DMS53 (cell line): ENCODE measurements at regions not wholly inside any gene's neighbourhood (a gene's known extent, or its start where the extent isn't known, plus 50 kb on each side); places are given as distances from the start of the nearest gene placed in this dataset.
"Not testable (repeated sequence)": the region's sequence is repeated elsewhere in the genome, so short reads cannot be mapped to it uniquely, and the experiment has no call there.

ENCODE experiments used
- DNase-seq: peaks from one replicate; lab custom pipeline; 2025; lab: John Stamatoyannopoulos, UW

- no peak for DNase-seq
Measured at GRCh38 chrX:40530509-40530908, 50.3 kb upstream of the ATP6AP2 start.

- DNase-seq, result no peak
Measured at GRCh38 chrX:40527543-40527942, 53.2 kb upstream of the ATP6AP2 start.

- DNase-seq, result no peak
Measured at GRCh38 chrX:40526412-40526811, 54.4 kb upstream of the ATP6AP2 start.

- not testable (repeated sequence) for DNase-seq
Measured at GRCh38 chrX:40525901-40526300, 54.9 kb upstream of the ATP6AP2 start.

- DNase-seq, result peak; percentile 4
Measured at GRCh38 chrX:40524423-40524822, 56.3 kb upstream of the ATP6AP2 start.

- DNase-seq, result no peak
Measured at GRCh38 chrX:40523852-40524251, 56.9 kb upstream of the ATP6AP2 start.

GRCh38 chrX:40521868-40522450 lies 58.8 kb upstream of the ATP6AP2 start:
- no peak for DNase-seq

GRCh38 chrX:40514376-40514775 lies 66.4 kb upstream of the ATP6AP2 start:
- peak; percentile 8 for DNase-seq

- DNase-seq, result no peak
Measured at GRCh38 chrX:40513835-40514234, 66.9 kb upstream of the ATP6AP2 start.

GRCh38 chrX:40513012-40513411 lies 67.8 kb upstream of the ATP6AP2 start:
- DNase-seq, result no peak

GRCh38 chrX:40511258-40511657 lies 69.5 kb upstream of the ATP6AP2 start:
- no peak for DNase-seq

- DNase-seq, result peak; percentile 21
Measured at GRCh38 chrX:40508560-40508959, 72.2 kb upstream of the ATP6AP2 start.

GRCh38 chrX:40506201-40506985 lies 74.4 kb upstream of the ATP6AP2 start:
- DNase-seq, result no peak

- no peak for DNase-seq
Measured at GRCh38 chrX:40504801-40505605, 75.8 kb upstream of the ATP6AP2 start.

GRCh38 chrX:40503094-40503493 lies 77.7 kb upstream of the ATP6AP2 start:
- DNase-seq, result no peak

GRCh38 chrX:40502688-40503087 lies 78.1 kb upstream of the ATP6AP2 start:
- DNase-seq, result no peak

GRCh38 chrX:40501164-40501855 lies 79.5 kb upstream of the ATP6AP2 start:
- DNase-seq, result no peak

GRCh38 chrX:40496728-40497127 lies 84.0 kb upstream of the ATP6AP2 start:
- peak; percentile 13 for DNase-seq

- no peak for DNase-seq
Measured at GRCh38 chrX:40495659-40496058, 85.1 kb upstream of the ATP6AP2 start.

- no peak for DNase-seq
Measured at GRCh38 chrX:40494005-40494404, 86.8 kb upstream of the ATP6AP2 start.

GRCh38 chrX:40488296-40488695 lies 92.5 kb upstream of the ATP6AP2 start:
- DNase-seq, result no peak

- no peak for DNase-seq
Measured at GRCh38 chrX:40485973-40486372, 94.8 kb upstream of the ATP6AP2 start.
